HepG2 (cell line): ENCODE measurements at regions not wholly inside any gene's neighbourhood (a gene's known extent, or its start where the extent isn't known, plus 50 kb on each side); places are given as distances from the start of the nearest gene placed in this dataset.

Experiments
- ATAC-seq: fragments of 200-7000 bp; cut with Tn5 transposase; 3 replicates; pipeline ENCODE4 v1.9.1; 2020; ENCODE audit warnings: mild to moderate bottlenecking, moderate library complexity
- BruUV-seq: library from RNA; stranded (reverse); fragments of 400-500 nt; replicated peaks from 2 replicates; lab custom pipeline; 2021; lab: Mats Ljungman, UMichigan
- CTCF ChIA-PET: fragments of 300-600 bp; formaldehyde crosslinking; extraction: SDS; loops from one replicate; lab custom pipeline; 2021; ENCODE audit warnings: low total read pairs, inconsistent platforms, low intra/inter-chr PET ratio; lab: Yijun Ruan, JAX
- POLR2A ChIA-PET: fragments of 350-600 bp; sonication (Branson Sonifier 250); formaldehyde crosslinking; loops from one replicate; lab custom pipeline; 2020; ENCODE audit warnings: antibody characterized with exemption, inconsistent platforms; lab: Yijun Ruan, JAX
- DNase-seq: peaks from one replicate; pipeline ENCODE4 v3.0.0-alpha.2; 2015; ENCODE audit warnings: low spot score
- FAIRE-seq: peaks from 3 replicates; lab custom pipeline; 2011; peaks lifted over from hg19 to GRCh38; lab: Jason Lieb, UNC
- H2AFZ ChIP-seq: one replicate; pipeline ENCODE4 v1.6.1; 2011; ENCODE audit warnings: low read length, inconsistent platforms
- H3K27ac ChIP-seq: fragments of 300-600 bp; 3 replicates; pipeline ENCODE4 v1.8.0; 2011; ENCODE audit warnings: mixed run types, mild to moderate bottlenecking, mixed read lengths, low read length, inconsistent platforms; ENCODE audit not compliant: insufficient read depth; ENCODE audit errors: extremely low read length
- H3K27me3 ChIP-seq, 2 experiments: fragments of 200-600 bp in 1 of 2; 2 replicates in 1 of 2; 3 replicates in 1 of 2; pipeline versions ENCODE4 v1.6.0 to v1.8.0; 2011; ENCODE audit warnings: low read length in 2 of 2, mild to moderate bottlenecking in 2 of 2, moderate library complexity in 2 of 2, inconsistent platforms in 1 of 2; ENCODE audit not compliant: insufficient read depth in 2 of 2, control insufficient read depth in 1 of 2
- H3K36me3 ChIP-seq, 2 experiments: fragments of 200-600 bp in 1 of 2; replicated peaks in 1 of 2; 2 replicates in 1 of 2; 3 replicates in 1 of 2; pipeline versions ENCODE4 v1.5.1 to v1.8.0; 2011; ENCODE audit warnings: low read length in 2 of 2, inconsistent platforms in 1 of 2; ENCODE audit not compliant: insufficient read depth in 2 of 2, control insufficient read depth in 1 of 2
- H3K4me1 ChIP-seq: 2 replicates; pipeline ENCODE4 v1.5.1; 2012; ENCODE audit warnings: low read length, inconsistent platforms; ENCODE audit not compliant: insufficient read depth
- H3K4me2 ChIP-seq: 2 replicates; pipeline ENCODE4 v1.6.0; 2011; ENCODE audit warnings: low read depth, low read length, inconsistent platforms
- H3K4me3 ChIP-seq, 3 experiments: fragments of 200-600 bp in 1 of 3; sonication (generic), shearing (Covaris generic) in 1 of 3; replicated peaks in 1 of 3; 2 replicates each; pipeline ENCODE4 v1.5.1; 2011 to 2016; ENCODE audit warnings: low read length in 3 of 3, inconsistent platforms in 2 of 3, low read depth in 2 of 3, mild to moderate bottlenecking in 2 of 3, control low read depth in 1 of 3, mixed read lengths in 1 of 3; ENCODE audit not compliant: insufficient read depth in 1 of 3
- H3K79me2 ChIP-seq: one replicate; pipeline ENCODE4 v1.6.1; 2011; ENCODE audit warnings: low read length, inconsistent platforms; ENCODE audit not compliant: insufficient read depth
- H3K9ac ChIP-seq: 2 replicates; pipeline ENCODE4 v1.6.0; 2011; ENCODE audit warnings: mild to moderate bottlenecking, low read depth, low read length, inconsistent platforms; ENCODE audit not compliant: insufficient read depth
- H3K9me3 ChIP-seq: 2 replicates; pipeline ENCODE4 v1.5.1; 2012; ENCODE audit warnings: mild to moderate bottlenecking, low read length
- H4K20me1 ChIP-seq: 2 replicates; pipeline ENCODE4 v1.6.0; 2011; ENCODE audit warnings: inconsistent platforms, mild to moderate bottlenecking, low read length, moderate library complexity; ENCODE audit not compliant: insufficient read depth
- CREB1 ChIP-seq, 2 experiments: fragments of 450-650 bp in 1 of 2; IDR thresholded peaks; 2 replicates each; pipeline ENCODE4 v1.6.1; 2016 to 2017; ENCODE audit warnings: control low read depth in 1 of 2, mild to moderate bottlenecking in 1 of 2, missing compliant biosample characterization in 1 of 2, missing genetic modification characterization in 1 of 2
- HNRNPUL1 ChIP-seq: fragments of 200-400 bp; formaldehyde crosslinking; IDR thresholded peaks from 2 replicates; pipeline ENCODE4 v1.6.1; 2017; ENCODE audit warnings: low read depth, mild to moderate bottlenecking, low read length, moderate library complexity
- RNF2 ChIP-seq: fragments of 450-650 bp; conservative IDR thresholded peaks from 2 replicates; pipeline ENCODE4 v1.6.1; 2016; ENCODE audit warnings: low read depth
- TBX3 ChIP-seq: fragments of 450-650 bp; IDR thresholded peaks from 2 replicates; pipeline ENCODE4 v1.6.1; 2017; ENCODE audit warnings: antibody characterized with exemption, mild to moderate bottlenecking, inconsistent platforms, borderline replicate concordance
- ZNF510 ChIP-seq: sonication (generic); formaldehyde crosslinking; IDR thresholded peaks from 2 replicates; pipeline ENCODE4 v1.4.0; 2020; ENCODE audit warnings: low read depth, mild to moderate bottlenecking, missing genetic modification reagents
- ZNF557 ChIP-seq: sonication (generic); formaldehyde crosslinking; IDR thresholded peaks from 2 replicates; pipeline ENCODE4 v1.4.0; 2020; ENCODE audit warnings: missing genetic modification reagents
- in situ Hi-C: cut with HindIII; loops from 2 replicates; pipeline ENCODE4 v1.10.0; 2017; ENCODE audit warnings: low pct_unique_long_range_greater_than_20kb; ENCODE audit not compliant: extremely low pct_ligation_motif_present
- intact Hi-C: fragments of 100-400 bp; cut with micrococcal nuclease; formaldehyde crosslinking; loops from one replicate; pipeline ENCODE4 v1.10.0; 2022; ENCODE audit not compliant: unreplicated experiment
- TF ChIP-seq, protein P1 (sequence below): IDR thresholded peaks from 2 replicates; pipeline ENCODE4 v1.4.0; 2020; ENCODE audit warnings: mild to moderate bottlenecking, missing genetic modification reagents
- TF ChIP-seq, protein P2 (sequence below): sonication (generic); formaldehyde crosslinking; IDR thresholded peaks from 2 replicates; pipeline ENCODE4 v1.4.0; 2020; ENCODE audit warnings: missing genetic modification reagents, borderline replicate concordance
- TF ChIP-seq, protein P3 (sequence below): sonication (generic); formaldehyde crosslinking; IDR thresholded peaks from 2 replicates; pipeline ENCODE4 v1.5.1; 2020; ENCODE audit warnings: mild to moderate bottlenecking, missing genetic modification reagents, moderate library complexity

DNA sequence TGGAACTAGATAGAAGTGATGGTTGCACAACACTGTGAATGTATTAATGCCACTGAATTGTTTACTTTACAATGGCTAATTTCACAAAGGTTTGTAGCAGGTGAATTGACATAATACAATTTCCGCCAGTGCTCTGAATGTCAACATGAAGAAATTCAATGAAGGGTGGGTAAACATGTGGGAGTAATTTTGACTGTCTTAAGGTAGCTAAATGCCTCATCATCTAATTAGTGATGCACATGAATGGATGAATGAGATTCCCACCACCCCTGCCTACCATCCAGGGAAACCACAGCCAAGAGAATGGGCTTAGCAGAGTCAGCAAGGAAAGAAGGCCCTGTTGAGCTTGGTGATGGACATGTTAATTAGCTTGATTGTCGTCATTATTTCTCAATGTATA is 275.3 kb downstream of the ALDH8A1 start (continued):
- TF ChIP-seq, protein P1, sequence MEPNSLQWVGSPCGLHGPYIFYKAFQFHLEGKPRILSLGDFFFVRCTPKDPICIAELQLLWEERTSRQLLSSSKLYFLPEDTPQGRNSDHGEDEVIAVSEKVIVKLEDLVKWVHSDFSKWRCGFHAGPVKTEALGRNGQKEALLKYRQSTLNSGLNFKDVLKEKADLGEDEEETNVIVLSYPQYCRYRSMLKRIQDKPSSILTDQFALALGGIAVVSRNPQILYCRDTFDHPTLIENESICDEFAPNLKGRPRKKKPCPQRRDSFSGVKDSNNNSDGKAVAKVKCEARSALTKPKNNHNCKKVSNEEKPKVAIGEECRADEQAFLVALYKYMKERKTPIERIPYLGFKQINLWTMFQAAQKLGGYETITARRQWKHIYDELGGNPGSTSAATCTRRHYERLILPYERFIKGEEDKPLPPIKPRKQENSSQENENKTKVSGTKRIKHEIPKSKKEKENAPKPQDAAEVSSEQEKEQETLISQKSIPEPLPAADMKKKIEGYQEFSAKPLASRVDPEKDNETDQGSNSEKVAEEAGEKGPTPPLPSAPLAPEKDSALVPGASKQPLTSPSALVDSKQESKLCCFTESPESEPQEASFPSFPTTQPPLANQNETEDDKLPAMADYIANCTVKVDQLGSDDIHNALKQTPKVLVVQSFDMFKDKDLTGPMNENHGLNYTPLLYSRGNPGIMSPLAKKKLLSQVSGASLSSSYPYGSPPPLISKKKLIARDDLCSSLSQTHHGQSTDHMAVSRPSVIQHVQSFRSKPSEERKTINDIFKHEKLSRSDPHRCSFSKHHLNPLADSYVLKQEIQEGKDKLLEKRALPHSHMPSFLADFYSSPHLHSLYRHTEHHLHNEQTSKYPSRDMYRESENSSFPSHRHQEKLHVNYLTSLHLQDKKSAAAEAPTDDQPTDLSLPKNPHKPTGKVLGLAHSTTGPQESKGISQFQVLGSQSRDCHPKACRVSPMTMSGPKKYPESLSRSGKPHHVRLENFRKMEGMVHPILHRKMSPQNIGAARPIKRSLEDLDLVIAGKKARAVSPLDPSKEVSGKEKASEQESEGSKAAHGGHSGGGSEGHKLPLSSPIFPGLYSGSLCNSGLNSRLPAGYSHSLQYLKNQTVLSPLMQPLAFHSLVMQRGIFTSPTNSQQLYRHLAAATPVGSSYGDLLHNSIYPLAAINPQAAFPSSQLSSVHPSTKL (CRISPR knock-in tag), result peak; percentile 39; the same call in 1 of the 2 replicates
- TF ChIP-seq, protein P2, sequence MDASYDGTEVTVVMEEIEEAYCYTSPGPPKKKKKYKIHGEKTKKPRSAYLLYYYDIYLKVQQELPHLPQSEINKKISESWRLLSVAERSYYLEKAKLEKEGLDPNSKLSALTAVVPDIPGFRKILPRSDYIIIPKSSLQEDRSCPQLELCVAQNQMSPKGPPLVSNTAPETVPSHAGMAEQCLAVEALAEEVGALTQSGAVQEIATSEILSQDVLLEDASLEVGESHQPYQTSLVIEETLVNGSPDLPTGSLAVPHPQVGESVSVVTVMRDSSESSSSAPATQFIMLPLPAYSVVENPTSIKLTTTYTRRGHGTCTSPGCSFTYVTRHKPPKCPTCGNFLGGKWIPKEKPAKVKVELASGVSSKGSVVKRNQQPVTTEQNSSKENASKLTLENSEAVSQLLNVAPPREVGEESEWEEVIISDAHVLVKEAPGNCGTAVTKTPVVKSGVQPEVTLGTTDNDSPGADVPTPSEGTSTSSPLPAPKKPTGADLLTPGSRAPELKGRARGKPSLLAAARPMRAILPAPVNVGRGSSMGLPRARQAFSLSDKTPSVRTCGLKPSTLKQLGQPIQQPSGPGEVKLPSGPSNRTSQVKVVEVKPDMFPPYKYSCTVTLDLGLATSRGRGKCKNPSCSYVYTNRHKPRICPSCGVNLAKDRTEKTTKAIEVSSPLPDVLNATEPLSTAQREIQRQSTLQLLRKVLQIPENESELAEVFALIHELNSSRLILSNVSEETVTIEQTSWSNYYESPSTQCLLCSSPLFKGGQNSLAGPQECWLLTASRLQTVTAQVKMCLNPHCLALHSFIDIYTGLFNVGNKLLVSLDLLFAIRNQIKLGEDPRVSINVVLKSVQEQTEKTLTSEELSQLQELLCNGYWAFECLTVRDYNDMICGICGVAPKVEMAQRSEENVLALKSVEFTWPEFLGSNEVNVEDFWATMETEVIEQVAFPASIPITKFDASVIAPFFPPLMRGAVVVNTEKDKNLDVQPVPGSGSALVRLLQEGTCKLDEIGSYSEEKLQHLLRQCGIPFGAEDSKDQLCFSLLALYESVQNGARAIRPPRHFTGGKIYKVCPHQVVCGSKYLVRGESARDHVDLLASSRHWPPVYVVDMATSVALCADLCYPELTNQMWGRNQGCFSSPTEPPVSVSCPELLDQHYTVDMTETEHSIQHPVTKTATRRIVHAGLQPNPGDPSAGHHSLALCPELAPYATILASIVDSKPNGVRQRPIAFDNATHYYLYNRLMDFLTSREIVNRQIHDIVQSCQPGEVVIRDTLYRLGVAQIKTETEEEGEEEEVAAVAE (CRISPR knock-in tag), result no peak
- no peak for TF ChIP-seq TBX3

DNA sequence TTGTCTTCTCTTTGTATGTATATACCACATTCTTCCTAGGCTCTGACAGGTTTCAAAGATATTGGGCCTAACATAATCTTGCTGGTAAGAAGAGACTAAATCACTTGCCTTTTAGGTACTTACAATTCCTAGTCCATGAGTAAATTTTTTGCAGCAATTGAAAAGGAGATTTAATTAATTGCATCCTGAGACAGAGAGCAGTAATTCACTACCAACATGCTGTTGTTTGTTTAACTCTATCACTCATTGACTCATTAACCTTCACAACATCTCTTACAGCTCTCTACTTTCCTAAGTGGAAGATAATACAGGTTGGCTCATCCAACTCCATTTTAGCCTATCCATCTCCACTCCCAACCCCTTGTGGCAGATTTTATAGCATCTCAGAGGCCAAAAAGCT is 280.4 kb downstream of the ALDH8A1 start:
- Histone ChIP-seq H3K27ac (no peak overlapping the region), H3K36me3 (no peaks in the 10 kb centered on the region), H3K4me2 (no peak overlapping the region), H3K9ac (no peak overlapping the region), H3K4me1 (peaks cover 28% of the 10 kb centered on the region), H2AFZ (no peak overlapping the region), H3K4me3 (no peak overlapping the region), H3K79me2 (no peaks in the 10 kb centered on the region), H4K20me1 (no peaks in the 10 kb centered on the region), H3K9me3 (no peaks in the 10 kb centered on the region), H3K27me3 (no peaks in the 10 kb centered on the region)
- intact Hi-C loops, result no loop called here
- DNase-seq, result no peak
- no peak for TF ChIP-seq ZNF510
- no peak for TF ChIP-seq RNF2
- no peak for TF ChIP-seq HNRNPUL1
- TF ChIP-seq ZNF557 (CRISPR knock-in tag), result no peak
- no peak for TF ChIP-seq CREB1 (IDR thresholded peaks at IDR 0.05)
- no peak for TF ChIP-seq CREB1 (CRISPR knock-in tag; IDR thresholded peaks at IDR 0.05)
- TF ChIP-seq, protein P3, sequence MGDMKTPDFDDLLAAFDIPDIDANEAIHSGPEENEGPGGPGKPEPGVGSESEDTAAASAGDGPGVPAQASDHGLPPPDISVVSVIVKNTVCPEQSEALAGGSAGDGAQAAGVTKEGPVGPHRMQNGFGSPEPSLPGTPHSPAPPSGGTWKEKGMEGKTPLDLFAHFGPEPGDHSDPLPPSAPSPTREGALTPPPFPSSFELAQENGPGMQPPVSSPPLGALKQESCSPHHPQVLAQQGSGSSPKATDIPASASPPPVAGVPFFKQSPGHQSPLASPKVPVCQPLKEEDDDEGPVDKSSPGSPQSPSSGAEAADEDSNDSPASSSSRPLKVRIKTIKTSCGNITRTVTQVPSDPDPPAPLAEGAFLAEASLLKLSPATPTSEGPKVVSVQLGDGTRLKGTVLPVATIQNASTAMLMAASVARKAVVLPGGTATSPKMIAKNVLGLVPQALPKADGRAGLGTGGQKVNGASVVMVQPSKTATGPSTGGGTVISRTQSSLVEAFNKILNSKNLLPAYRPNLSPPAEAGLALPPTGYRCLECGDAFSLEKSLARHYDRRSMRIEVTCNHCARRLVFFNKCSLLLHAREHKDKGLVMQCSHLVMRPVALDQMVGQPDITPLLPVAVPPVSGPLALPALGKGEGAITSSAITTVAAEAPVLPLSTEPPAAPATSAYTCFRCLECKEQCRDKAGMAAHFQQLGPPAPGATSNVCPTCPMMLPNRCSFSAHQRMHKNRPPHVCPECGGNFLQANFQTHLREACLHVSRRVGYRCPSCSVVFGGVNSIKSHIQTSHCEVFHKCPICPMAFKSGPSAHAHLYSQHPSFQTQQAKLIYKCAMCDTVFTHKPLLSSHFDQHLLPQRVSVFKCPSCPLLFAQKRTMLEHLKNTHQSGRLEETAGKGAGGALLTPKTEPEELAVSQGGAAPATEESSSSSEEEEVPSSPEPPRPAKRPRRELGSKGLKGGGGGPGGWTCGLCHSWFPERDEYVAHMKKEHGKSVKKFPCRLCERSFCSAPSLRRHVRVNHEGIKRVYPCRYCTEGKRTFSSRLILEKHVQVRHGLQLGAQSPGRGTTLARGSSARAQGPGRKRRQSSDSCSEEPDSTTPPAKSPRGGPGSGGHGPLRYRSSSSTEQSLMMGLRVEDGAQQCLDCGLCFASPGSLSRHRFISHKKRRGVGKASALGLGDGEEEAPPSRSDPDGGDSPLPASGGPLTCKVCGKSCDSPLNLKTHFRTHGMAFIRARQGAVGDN (CRISPR knock-in tag), result no peak
- ChIA-PET CTCF (no interaction called here), POLR2A (no interaction called here)
- no peak for ATAC-seq
- in situ Hi-C loops, result no loop called here
- no TSS peak for BruUV-seq
- FAIRE-seq, result no peak
